ENCODE measurements at regions not wholly inside any gene's neighbourhood (a gene's known extent, or its start where the extent isn't known, plus 50 kb on each side); places are given as distances from the start of the nearest gene placed in this dataset.

- Histone ChIP-seq H3K27ac (no peak overlapping the region), H3K4me3 (replicated peaks in 1 of 3) (no peak overlapping the region), H3K9me3 (no peaks in the 10 kb centered on the region), H3K36me3 (no peaks in the 10 kb centered on the region), H3K27me3 (no peaks in the 10 kb centered on the region), H3K4me1 (no peaks in the 10 kb centered on the region)
- intact Hi-C loops (cut with DNase I), result no loop called here
- TF ChIP-seq POLR2A (IDR thresholded peaks at IDR 0.05), result no peak
- no peak for TF ChIP-seq CTCF (IDR thresholded peaks at IDR 0.05)
- no peak for DNase-seq
- 92 to 94% methylated on average over 3 of the region's 3 CpGs for WGBS, 2 donors
Measured at GRCh38 chr13:63551731-63552130, 2136.1 kb upstream of the PCDH20 start.

- Histone ChIP-seq H3K9me3 (no peaks in the 10 kb centered on the region), H3K36me3 (no peaks in the 10 kb centered on the region), H3K27me3 (no peaks in the 10 kb centered on the region), H3K4me1 (no peaks in the 10 kb centered on the region), H3K4me3 (replicated peaks in 1 of 3) (no peak overlapping the region), H3K27ac (no peak overlapping the region)
- no peak for DNase-seq
- intact Hi-C loops (cut with DNase I), result no loop called here
- 74 to 85% methylated on average over 2 of the region's 2 CpGs for WGBS, 2 donors
- no peak for TF ChIP-seq CTCF (IDR thresholded peaks at IDR 0.05)
- TF ChIP-seq POLR2A (IDR thresholded peaks at IDR 0.05), result no peak
Measured at GRCh38 chr13:63546524-63546923, 2130.9 kb upstream of the PCDH20 start.

GRCh38 chr13:63542770-63543169 is 2127.1 kb upstream of the PCDH20 start:
- intact Hi-C loops (cut with DNase I), result no loop called here
- 68 to 73% methylated on average over 1 of the region's 1 CpG for WGBS, 2 donors
- Histone ChIP-seq H3K4me1 (no peaks in the 10 kb centered on the region), H3K36me3 (no peaks in the 10 kb centered on the region), H3K9me3 (no peaks in the 10 kb centered on the region), H3K27me3 (no peaks in the 10 kb centered on the region), H3K4me3 (replicated peaks in 1 of 3) (no peak overlapping the region), H3K27ac (no peak overlapping the region)
- no peak for TF ChIP-seq CTCF (IDR thresholded peaks at IDR 0.05)
- no peak for TF ChIP-seq POLR2A (IDR thresholded peaks at IDR 0.05)
- DNase-seq, result no peak

GRCh38 chr13:63541336-63541735 is 2125.7 kb upstream of the PCDH20 start:
- no peaks in the 10 kb centered on the region for H3K4me1 ChIP-seq
- no peak overlapping the region for H3K4me3 ChIP-seq (replicated peaks in 1 of 3)
- H3K27me3 ChIP-seq, result no peaks in the 10 kb centered on the region
- 60 to 61% methylated on average over 6 of the region's 6 CpGs for WGBS, 2 donors
- no peaks in the 10 kb centered on the region for H3K36me3 ChIP-seq
- intact Hi-C loops (cut with DNase I), result no loop called here
- no peak overlapping the region for H3K27ac ChIP-seq
- no peak for DNase-seq
- no peaks in the 10 kb centered on the region for H3K9me3 ChIP-seq
- TF ChIP-seq POLR2A (IDR thresholded peaks at IDR 0.05) (no peak), CTCF (IDR thresholded peaks at IDR 0.05) (no peak)

- no peak overlapping the region for H3K4me3 ChIP-seq (replicated peaks in 1 of 3)
- WGBS, 2 donors, result 60 to 66% methylated on average over 1 of the region's 1 CpG
- intact Hi-C loops (cut with DNase I), result no loop called here
Measured at GRCh38 chr13:63540061-63540460, 2124.4 kb upstream of the PCDH20 start.

More at GRCh38 chr13:63540061-63540460, 2124.4 kb upstream of the PCDH20 start:
- no peaks in the 10 kb centered on the region for H3K9me3 ChIP-seq
- no peaks in the 10 kb centered on the region for H3K4me1 ChIP-seq
- no peak for DNase-seq
- H3K27ac ChIP-seq, result no peak overlapping the region
- no peaks in the 10 kb centered on the region for H3K27me3 ChIP-seq
- H3K36me3 ChIP-seq, result no peaks in the 10 kb centered on the region
- TF ChIP-seq POLR2A (IDR thresholded peaks at IDR 0.05) (no peak), CTCF (IDR thresholded peaks at IDR 0.05) (no peak)
